Uterus (tissue), 2 donors: ENCODE measurements at regions not wholly inside any gene's neighbourhood (a gene's known extent, or its start where the extent isn't known, plus 50 kb on each side); places are given as distances from the start of the nearest gene placed in this dataset.

Experiments
- CTCF ChIP-seq, 4 experiments: fragments of 200-600 bp in 2 of 4; fragments of 450-650 bp in 2 of 4; sonication (generic) in 2 of 4; IDR thresholded peaks; one replicate each; pipeline ENCODE4 v1.5.1; 2016 to 2019; ENCODE audit warnings: antibody characterized with exemption in 4 of 4, mild to moderate bottlenecking in 2 of 4, moderate library complexity in 1 of 4
- POLR2A ChIP-seq, 2 donors: fragments of 450-650 bp; IDR thresholded peaks; one replicate each; pipeline ENCODE4 v1.6.1; 2016; ENCODE audit warnings: antibody characterized with exemption in 2 of 2, mild to moderate bottlenecking in 1 of 2, moderate library complexity in 1 of 2

GRCh38 chr6:78076371-78076770 lies 423.5 kb downstream of the MEI4 start:
- TF ChIP-seq CTCF (IDR thresholded peaks at IDR 0.05): no peak
- TF ChIP-seq POLR2A (IDR thresholded peaks at IDR 0.05): no peak
